GM23338 (cell line): ENCODE measurements at regions not wholly inside any gene's neighbourhood (a gene's known extent, or its start where the extent isn't known, plus 50 kb on each side); places are given as distances from the start of the nearest gene placed in this dataset.

Source experiments
- ATAC-seq: fragments of 200-7000 bp; cut with Tn5 transposase; 3 replicates; pipeline ENCODE4 v1.9.1; 2020
- DNase-seq: peaks from one replicate; pipeline ENCODE4 v3.0.0-alpha.2; 2015; ENCODE audit warnings: low spot score
- H2AFZ ChIP-seq: fragments of 200-600 bp; sonication (generic); 2 replicates; pipeline ENCODE4 v1.8.0; 2016; ENCODE audit warnings: antibody characterized with exemption, mild to moderate bottlenecking, moderate library complexity
- H3F3A ChIP-seq: fragments of 200-600 bp; sonication (generic); replicated peaks from 2 replicates; pipeline ENCODE4 v1.8.0; 2017; ENCODE audit warnings: antibody characterized with exemption, mixed run types, low read depth
- H3K27ac ChIP-seq: fragments of 200-600 bp; sonication (generic); 2 replicates; pipeline ENCODE4 v1.6.1; 2016; ENCODE audit warnings: low read depth
- H3K27me3 ChIP-seq: fragments of 200-600 bp; sonication (generic); 2 replicates; pipeline ENCODE4 v1.8.0; 2016; ENCODE audit warnings: mild to moderate bottlenecking, mixed run types, moderate library complexity; ENCODE audit not compliant: insufficient read depth
- H3K36me3 ChIP-seq: fragments of 200-600 bp; sonication (generic); 2 replicates; pipeline ENCODE4 v1.8.0; 2016; ENCODE audit warnings: mild to moderate bottlenecking; ENCODE audit not compliant: insufficient read depth
- H3K4me1 ChIP-seq: fragments of 200-600 bp; sonication (generic); 2 replicates; pipeline ENCODE4 v1.8.0; 2016; ENCODE audit warnings: mild to moderate bottlenecking, moderate library complexity; ENCODE audit not compliant: insufficient read depth
- H3K4me2 ChIP-seq: fragments of 200-600 bp; sonication (generic); 2 replicates; pipeline ENCODE4 v1.7.1; 2017; ENCODE audit warnings: mixed run types
- H3K4me3 ChIP-seq: fragments of 200-600 bp; sonication (generic); 2 replicates; pipeline ENCODE4 v1.6.1; 2016; ENCODE audit warnings: mixed run types
- H3K79me2 ChIP-seq: fragments of 200-600 bp; sonication (generic); replicated peaks from 2 replicates; pipeline ENCODE4 v1.8.0; 2017; ENCODE audit warnings: mild to moderate bottlenecking; ENCODE audit not compliant: insufficient read depth
- H3K9me2 ChIP-seq: fragments of 200-600 bp; sonication (generic); 2 replicates; pipeline ENCODE4 v1.8.0; 2017; ENCODE audit not compliant: insufficient read depth
- H4K20me1 ChIP-seq: fragments of 200-600 bp; sonication (generic); replicated peaks from 2 replicates; pipeline ENCODE4 v1.8.0; 2017; ENCODE audit warnings: mild to moderate bottlenecking; ENCODE audit not compliant: insufficient read depth
- H3K27ac Mint-ChIP-seq: 2 replicates; pipeline ENCODE4 v1.8.0; 2020; ENCODE audit warnings: inconsistent platforms, mild to moderate bottlenecking, moderate library complexity, mixed read lengths
- H3K27me3 Mint-ChIP-seq: 3 replicates; pipeline ENCODE4 v1.8.0; 2022; ENCODE audit warnings: low read depth, mild to moderate bottlenecking, moderate library complexity, mixed read lengths, inconsistent platforms; ENCODE audit not compliant: insufficient read depth, poor library complexity
- H3K36me3 Mint-ChIP-seq: 3 replicates; pipeline ENCODE4 v1.8.0; 2021; ENCODE audit warnings: low read depth, mild to moderate bottlenecking, inconsistent platforms, moderate library complexity, mixed read lengths
- H3K4me1 Mint-ChIP-seq: 3 replicates; pipeline ENCODE4 v1.8.0; 2020; ENCODE audit warnings: mild to moderate bottlenecking, inconsistent platforms, mixed read lengths
- H3K4me3 Mint-ChIP-seq: 3 replicates; pipeline ENCODE4 v1.8.0; 2021; ENCODE audit warnings: moderate library complexity, mild to moderate bottlenecking, inconsistent platforms, mixed read lengths
- H3K9me3 Mint-ChIP-seq: 3 replicates; pipeline ENCODE4 v1.8.0; 2020; ENCODE audit warnings: moderate library complexity, mild to moderate bottlenecking, inconsistent platforms, mixed read lengths
- CREB1 ChIP-seq: fragments of 250-450 bp; sonication (Bioruptor Pico); IDR thresholded peaks from 2 replicates; pipeline ENCODE4 v1.5.0; 2020; ENCODE audit warnings: low read depth, mild to moderate bottlenecking, moderate library complexity
- EZH2 ChIP-seq: fragments of 200-600 bp; sonication (generic); IDR thresholded peaks from one replicate; pipeline ENCODE4 v1.8.0; 2017; ENCODE audit warnings: antibody characterized with exemption, mild to moderate bottlenecking, low read depth; ENCODE audit not compliant: unreplicated experiment
- EZH2phosphoT487 ChIP-seq: fragments of 200-600 bp; sonication (generic); IDR thresholded peaks from one replicate; pipeline ENCODE4 v1.8.1; 2018; ENCODE audit warnings: antibody characterized with exemption; ENCODE audit not compliant: unreplicated experiment
- JUNB ChIP-seq: IDR thresholded peaks from one replicate; pipeline ENCODE4 v1.6.1; 2016; ENCODE audit warnings: antibody characterized with exemption; ENCODE audit not compliant: unreplicated experiment
- NANOG ChIP-seq: IDR thresholded peaks from 2 replicates; pipeline ENCODE4 v1.6.1; 2016; ENCODE audit warnings: antibody characterized with exemption, borderline replicate concordance
- POLR2AphosphoS5 ChIP-seq: IDR thresholded peaks from 2 replicates; pipeline ENCODE4 v1.6.1; 2016; ENCODE audit warnings: antibody characterized with exemption, low read depth
- STAT1 ChIP-seq: IDR thresholded peaks from one replicate; pipeline ENCODE4 v1.6.1; 2016; ENCODE audit warnings: antibody characterized with exemption; ENCODE audit not compliant: unreplicated experiment
- ZNF114 ChIP-seq: fragments of 250-450 bp; sonication (Bioruptor Pico); IDR thresholded peaks from 2 replicates; pipeline ENCODE4 v1.5.0; 2020; ENCODE audit warnings: mild to moderate bottlenecking, moderate library complexity
- ZNF331 ChIP-seq: fragments of 250-450 bp; sonication (Bioruptor Pico); IDR thresholded peaks from 2 replicates; pipeline ENCODE4 v1.5.0; 2020; ENCODE audit warnings: low read depth, mild to moderate bottlenecking, moderate library complexity
- TF ChIP-seq, protein P1 (sequence below): IDR thresholded peaks from one replicate; pipeline ENCODE4 v1.6.1; 2018; ENCODE audit warnings: antibody characterized with exemption; ENCODE audit not compliant: unreplicated experiment
- TF ChIP-seq, protein P2 (sequence below): fragments of 250-450 bp; sonication (Bioruptor Pico); IDR thresholded peaks from 2 replicates; pipeline ENCODE4 v1.5.0; 2020; ENCODE audit warnings: mild to moderate bottlenecking, moderate library complexity
- TF ChIP-seq, protein P3 (sequence below), 2 experiments: fragments of 200-600 bp in 1 of 2; sonication (generic) in 1 of 2; conservative IDR thresholded peaks; 2 replicates each; pipeline versions ENCODE4 v1.5.1 to v1.6.1; 2016 to 2017; ENCODE audit warnings: antibody characterized with exemption in 2 of 2, low read depth in 2 of 2, mild to moderate bottlenecking in 2 of 2, moderate library complexity in 1 of 2
- TF ChIP-seq, protein P4 (sequence below): IDR thresholded peaks from 2 replicates; pipeline ENCODE4 v1.6.1; 2016; ENCODE audit warnings: antibody characterized with exemption

DNA sequence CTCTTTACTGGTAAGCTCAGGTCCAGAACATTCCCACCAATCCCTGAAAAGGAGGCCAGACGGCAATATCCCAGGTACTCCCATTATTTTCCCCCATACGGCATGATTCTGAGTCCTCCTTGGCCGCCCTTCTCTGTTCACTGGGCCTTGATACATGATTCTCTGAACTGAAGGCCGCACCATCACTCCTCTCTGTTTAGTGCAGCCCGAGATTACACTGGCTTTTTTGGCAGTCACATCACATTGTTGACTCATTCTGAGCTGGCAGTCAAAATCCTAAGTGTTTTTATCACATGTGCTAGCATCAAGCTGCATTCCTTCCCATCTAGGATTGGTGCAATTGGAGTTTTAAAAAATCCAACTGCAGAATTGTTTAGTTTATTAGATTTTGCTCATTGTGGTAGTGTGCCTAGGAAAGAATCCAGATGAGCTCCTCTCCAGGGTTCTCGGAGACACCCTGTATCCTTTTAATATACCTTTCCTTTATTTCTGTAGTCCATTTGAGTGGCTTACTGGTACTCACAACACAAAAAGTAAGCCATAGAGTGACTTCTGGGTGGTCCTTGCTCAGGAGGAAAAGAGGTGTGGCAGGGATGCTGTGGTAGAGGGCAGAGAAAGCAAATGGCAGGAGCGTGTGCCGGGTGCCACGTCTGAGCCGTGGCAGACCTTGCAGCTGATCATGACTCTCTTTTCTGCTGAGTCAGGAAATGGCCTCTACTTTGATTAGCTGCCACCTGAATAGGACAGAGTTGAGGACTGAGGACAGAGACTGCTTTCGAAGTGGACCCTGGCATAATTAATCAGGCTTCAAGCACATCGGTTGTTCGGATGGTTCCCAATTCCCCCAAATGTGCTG, 121.1 kb upstream of the IL12B start:
- Histone ChIP-seq H3F3A (no peaks in the 10 kb centered on the region), H3K79me2 (no peaks in the 10 kb centered on the region), H3K9me2 (no peaks in the 10 kb centered on the region), H3K4me2 (no peak overlapping the region), H2AFZ (no peak overlapping the region), H3K4me3 (no peak overlapping the region), H3K36me3 (no peaks in the 10 kb centered on the region), H3K4me1 (no peaks in the 10 kb centered on the region), H3K27ac (no peak overlapping the region), H3K27me3 (no peaks in the 10 kb centered on the region), H4K20me1 (no peaks in the 10 kb centered on the region)
- no peaks in the 10 kb centered on the region for H3K9me3 Mint-ChIP-seq
- H3K27me3 Mint-ChIP-seq = peaks cover 3% of the 10 kb centered on the region
- ATAC-seq (no peak), DNase-seq (no peak)
- H3K36me3 Mint-ChIP-seq = no peaks in the 10 kb centered on the region
- TF ChIP-seq CREB1 (CRISPR knock-in tag) (no peak), NANOG (no peak), EZH2phosphoT487 (no peak), EZH2 (no peak), POLR2AphosphoS5 (no peak), ZNF331 (CRISPR knock-in tag) (no peak), STAT1 (no peak), JUNB (no peak), ZNF114 (CRISPR knock-in tag) (no peak)
- TF ChIP-seq, protein P1, sequence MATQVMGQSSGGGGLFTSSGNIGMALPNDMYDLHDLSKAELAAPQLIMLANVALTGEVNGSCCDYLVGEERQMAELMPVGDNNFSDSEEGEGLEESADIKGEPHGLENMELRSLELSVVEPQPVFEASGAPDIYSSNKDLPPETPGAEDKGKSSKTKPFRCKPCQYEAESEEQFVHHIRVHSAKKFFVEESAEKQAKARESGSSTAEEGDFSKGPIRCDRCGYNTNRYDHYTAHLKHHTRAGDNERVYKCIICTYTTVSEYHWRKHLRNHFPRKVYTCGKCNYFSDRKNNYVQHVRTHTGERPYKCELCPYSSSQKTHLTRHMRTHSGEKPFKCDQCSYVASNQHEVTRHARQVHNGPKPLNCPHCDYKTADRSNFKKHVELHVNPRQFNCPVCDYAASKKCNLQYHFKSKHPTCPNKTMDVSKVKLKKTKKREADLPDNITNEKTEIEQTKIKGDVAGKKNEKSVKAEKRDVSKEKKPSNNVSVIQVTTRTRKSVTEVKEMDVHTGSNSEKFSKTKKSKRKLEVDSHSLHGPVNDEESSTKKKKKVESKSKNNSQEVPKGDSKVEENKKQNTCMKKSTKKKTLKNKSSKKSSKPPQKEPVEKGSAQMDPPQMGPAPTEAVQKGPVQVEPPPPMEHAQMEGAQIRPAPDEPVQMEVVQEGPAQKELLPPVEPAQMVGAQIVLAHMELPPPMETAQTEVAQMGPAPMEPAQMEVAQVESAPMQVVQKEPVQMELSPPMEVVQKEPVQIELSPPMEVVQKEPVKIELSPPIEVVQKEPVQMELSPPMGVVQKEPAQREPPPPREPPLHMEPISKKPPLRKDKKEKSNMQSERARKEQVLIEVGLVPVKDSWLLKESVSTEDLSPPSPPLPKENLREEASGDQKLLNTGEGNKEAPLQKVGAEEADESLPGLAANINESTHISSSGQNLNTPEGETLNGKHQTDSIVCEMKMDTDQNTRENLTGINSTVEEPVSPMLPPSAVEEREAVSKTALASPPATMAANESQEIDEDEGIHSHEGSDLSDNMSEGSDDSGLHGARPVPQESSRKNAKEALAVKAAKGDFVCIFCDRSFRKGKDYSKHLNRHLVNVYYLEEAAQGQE = no peak
- TF ChIP-seq, protein P2, sequence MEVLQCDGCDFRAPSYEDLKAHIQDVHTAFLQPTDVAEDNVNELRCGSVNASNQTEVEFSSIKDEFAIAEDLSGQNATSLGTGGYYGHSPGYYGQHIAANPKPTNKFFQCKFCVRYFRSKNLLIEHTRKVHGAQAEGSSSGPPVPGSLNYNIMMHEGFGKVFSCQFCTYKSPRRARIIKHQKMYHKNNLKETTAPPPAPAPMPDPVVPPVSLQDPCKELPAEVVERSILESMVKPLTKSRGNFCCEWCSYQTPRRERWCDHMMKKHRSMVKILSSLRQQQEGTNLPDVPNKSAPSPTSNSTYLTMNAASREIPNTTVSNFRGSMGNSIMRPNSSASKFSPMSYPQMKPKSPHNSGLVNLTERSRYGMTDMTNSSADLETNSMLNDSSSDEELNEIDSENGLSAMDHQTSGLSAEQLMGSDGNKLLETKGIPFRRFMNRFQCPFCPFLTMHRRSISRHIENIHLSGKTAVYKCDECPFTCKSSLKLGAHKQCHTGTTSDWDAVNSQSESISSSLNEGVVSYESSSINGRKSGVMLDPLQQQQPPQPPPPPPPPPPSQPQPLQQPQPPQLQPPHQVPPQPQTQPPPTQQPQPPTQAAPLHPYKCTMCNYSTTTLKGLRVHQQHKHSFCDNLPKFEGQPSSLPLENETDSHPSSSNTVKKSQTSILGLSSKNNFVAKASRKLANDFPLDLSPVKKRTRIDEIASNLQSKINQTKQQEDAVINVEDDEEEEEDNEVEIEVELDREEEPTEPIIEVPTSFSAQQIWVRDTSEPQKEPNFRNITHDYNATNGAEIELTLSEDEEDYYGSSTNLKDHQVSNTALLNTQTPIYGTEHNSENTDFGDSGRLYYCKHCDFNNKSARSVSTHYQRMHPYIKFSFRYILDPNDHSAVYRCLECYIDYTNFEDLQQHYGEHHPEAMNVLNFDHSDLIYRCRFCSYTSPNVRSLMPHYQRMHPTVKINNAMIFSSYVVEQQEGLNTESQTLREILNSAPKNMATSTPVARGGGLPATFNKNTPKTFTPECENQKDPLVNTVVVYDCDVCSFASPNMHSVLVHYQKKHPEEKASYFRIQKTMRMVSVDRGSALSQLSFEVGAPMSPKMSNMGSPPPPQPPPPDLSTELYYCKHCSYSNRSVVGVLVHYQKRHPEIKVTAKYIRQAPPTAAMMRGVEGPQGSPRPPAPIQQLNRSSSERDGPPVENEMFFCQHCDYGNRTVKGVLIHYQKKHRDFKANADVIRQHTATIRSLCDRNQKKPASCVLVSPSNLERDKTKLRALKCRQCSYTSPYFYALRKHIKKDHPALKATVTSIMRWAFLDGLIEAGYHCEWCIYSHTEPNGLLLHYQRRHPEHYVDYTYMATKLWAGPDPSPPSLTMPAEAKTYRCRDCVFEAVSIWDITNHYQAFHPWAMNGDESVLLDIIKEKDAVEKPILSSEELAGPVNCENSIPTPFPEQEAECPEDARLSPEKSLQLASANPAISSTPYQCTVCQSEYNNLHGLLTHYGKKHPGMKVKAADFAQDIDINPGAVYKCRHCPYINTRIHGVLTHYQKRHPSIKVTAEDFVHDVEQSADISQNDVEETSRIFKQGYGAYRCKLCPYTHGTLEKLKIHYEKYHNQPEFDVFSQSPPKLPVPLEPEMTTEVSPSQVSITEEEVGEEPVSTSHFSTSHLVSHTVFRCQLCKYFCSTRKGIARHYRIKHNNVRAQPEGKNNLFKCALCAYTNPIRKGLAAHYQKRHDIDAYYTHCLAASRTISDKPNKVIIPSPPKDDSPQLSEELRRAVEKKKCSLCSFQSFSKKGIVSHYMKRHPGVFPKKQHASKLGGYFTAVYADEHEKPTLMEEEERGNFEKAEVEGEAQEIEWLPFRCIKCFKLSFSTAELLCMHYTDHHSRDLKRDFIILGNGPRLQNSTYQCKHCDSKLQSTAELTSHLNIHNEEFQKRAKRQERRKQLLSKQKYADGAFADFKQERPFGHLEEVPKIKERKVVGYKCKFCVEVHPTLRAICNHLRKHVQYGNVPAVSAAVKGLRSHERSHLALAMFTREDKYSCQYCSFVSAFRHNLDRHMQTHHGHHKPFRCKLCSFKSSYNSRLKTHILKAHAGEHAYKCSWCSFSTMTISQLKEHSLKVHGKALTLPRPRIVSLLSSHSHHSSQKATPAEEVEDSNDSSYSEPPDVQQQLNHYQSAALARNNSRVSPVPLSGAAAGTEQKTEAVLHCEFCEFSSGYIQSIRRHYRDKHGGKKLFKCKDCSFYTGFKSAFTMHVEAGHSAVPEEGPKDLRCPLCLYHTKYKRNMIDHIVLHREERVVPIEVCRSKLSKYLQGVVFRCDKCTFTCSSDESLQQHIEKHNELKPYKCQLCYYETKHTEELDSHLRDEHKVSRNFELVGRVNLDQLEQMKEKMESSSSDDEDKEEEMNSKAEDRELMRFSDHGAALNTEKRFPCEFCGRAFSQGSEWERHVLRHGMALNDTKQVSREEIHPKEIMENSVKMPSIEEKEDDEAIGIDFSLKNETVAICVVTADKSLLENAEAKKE (CRISPR knock-in tag) = no peak
- TF ChIP-seq, protein P3, sequence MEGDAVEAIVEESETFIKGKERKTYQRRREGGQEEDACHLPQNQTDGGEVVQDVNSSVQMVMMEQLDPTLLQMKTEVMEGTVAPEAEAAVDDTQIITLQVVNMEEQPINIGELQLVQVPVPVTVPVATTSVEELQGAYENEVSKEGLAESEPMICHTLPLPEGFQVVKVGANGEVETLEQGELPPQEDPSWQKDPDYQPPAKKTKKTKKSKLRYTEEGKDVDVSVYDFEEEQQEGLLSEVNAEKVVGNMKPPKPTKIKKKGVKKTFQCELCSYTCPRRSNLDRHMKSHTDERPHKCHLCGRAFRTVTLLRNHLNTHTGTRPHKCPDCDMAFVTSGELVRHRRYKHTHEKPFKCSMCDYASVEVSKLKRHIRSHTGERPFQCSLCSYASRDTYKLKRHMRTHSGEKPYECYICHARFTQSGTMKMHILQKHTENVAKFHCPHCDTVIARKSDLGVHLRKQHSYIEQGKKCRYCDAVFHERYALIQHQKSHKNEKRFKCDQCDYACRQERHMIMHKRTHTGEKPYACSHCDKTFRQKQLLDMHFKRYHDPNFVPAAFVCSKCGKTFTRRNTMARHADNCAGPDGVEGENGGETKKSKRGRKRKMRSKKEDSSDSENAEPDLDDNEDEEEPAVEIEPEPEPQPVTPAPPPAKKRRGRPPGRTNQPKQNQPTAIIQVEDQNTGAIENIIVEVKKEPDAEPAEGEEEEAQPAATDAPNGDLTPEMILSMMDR (conservative IDR thresholded peaks at IDR 0.05; ENCODE audit: low read depth in 2 of 2) = no peak
- TF ChIP-seq, protein P4, sequence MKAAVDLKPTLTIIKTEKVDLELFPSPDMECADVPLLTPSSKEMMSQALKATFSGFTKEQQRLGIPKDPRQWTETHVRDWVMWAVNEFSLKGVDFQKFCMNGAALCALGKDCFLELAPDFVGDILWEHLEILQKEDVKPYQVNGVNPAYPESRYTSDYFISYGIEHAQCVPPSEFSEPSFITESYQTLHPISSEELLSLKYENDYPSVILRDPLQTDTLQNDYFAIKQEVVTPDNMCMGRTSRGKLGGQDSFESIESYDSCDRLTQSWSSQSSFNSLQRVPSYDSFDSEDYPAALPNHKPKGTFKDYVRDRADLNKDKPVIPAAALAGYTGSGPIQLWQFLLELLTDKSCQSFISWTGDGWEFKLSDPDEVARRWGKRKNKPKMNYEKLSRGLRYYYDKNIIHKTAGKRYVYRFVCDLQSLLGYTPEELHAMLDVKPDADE = no peak
- no peak overlapping the region for H3K27ac Mint-ChIP-seq
- H3K4me3 Mint-ChIP-seq = no peak overlapping the region
- no peaks in the 10 kb centered on the region; the same call in 2 of the 3 replicates for H3K4me1 Mint-ChIP-seq
